OCI-LY1 (cell line): ENCODE measurements at regions not wholly inside any gene's neighbourhood (a gene's known extent, or its start where the extent isn't known, plus 50 kb on each side); places are given as distances from the start of the nearest gene placed in this dataset.

Experiments
- H2AFZ ChIP-seq: fragments of 200-600 bp; sonication (generic), shearing (Covaris generic); 2 replicates; pipeline ENCODE4 v1.6.0; 2014; ENCODE audit warnings: antibody characterized with exemption, mild to moderate bottlenecking, low read length
- H3F3A ChIP-seq: fragments of 200-600 bp; sonication (generic), shearing (Covaris generic); 2 replicates; pipeline ENCODE4 v1.6.0; 2014; ENCODE audit warnings: mild to moderate bottlenecking, antibody characterized with exemption, low read length, moderate library complexity; ENCODE audit not compliant: insufficient read depth
- H3K27ac ChIP-seq: fragments of 200-600 bp; sonication (generic); 2 replicates; pipeline ENCODE4 v1.5.1; 2014; ENCODE audit warnings: low read length, mixed run types, mild to moderate bottlenecking, low read depth; ENCODE audit not compliant: poor library complexity, severe bottlenecking
- H3K27me3 ChIP-seq: fragments of 200-600 bp; sonication (generic); 2 replicates; pipeline ENCODE4 v1.6.0; 2014; ENCODE audit warnings: antibody characterized with exemption, mild to moderate bottlenecking, low read length, moderate library complexity; ENCODE audit not compliant: insufficient read depth
- H3K36me3 ChIP-seq: fragments of 200-600 bp; sonication (generic); 2 replicates; pipeline ENCODE4 v1.6.1; 2014; ENCODE audit warnings: mild to moderate bottlenecking, antibody characterized with exemption, low read length, moderate library complexity, mixed read lengths; ENCODE audit not compliant: insufficient read depth
- H3K4me1 ChIP-seq: fragments of 200-600 bp; sonication (generic); 2 replicates; pipeline ENCODE4 v1.5.1; 2014; ENCODE audit warnings: mild to moderate bottlenecking, low read length, moderate library complexity; ENCODE audit not compliant: insufficient read depth, severe bottlenecking
- H3K4me2 ChIP-seq: fragments of 200-600 bp; sonication (generic), shearing (Covaris generic); 2 replicates; pipeline ENCODE4 v1.6.1; 2014; ENCODE audit warnings: low read length
- H3K4me3 ChIP-seq: fragments of 200-600 bp; sonication (generic); 2 replicates; pipeline ENCODE4 v1.5.1; 2014; ENCODE audit warnings: low read length, low read depth, mild to moderate bottlenecking, mixed read lengths; ENCODE audit not compliant: poor library complexity, severe bottlenecking
- H3K79me2 ChIP-seq: fragments of 200-600 bp; shearing (Covaris generic); 2 replicates; pipeline ENCODE4 v1.6.1; 2016; ENCODE audit warnings: mixed run types, low read length, mixed read lengths; ENCODE audit not compliant: insufficient read depth
- H3K9ac ChIP-seq: fragments of 200-600 bp; sonication (generic), shearing (Covaris generic); 2 replicates; pipeline ENCODE4 v1.6.1; 2014; ENCODE audit warnings: mild to moderate bottlenecking, low read length, mixed read lengths
- H3K9me2 ChIP-seq: fragments of 200-600 bp; sonication (generic), shearing (Covaris generic); 2 replicates; pipeline ENCODE4 v1.6.1; 2014; ENCODE audit warnings: low read depth, mild to moderate bottlenecking, low read length, mixed read lengths
- H3K9me3 ChIP-seq: fragments of 200-600 bp; shearing (Covaris generic); 2 replicates; pipeline ENCODE4 v1.6.1; 2014; ENCODE audit warnings: low read length, mixed read lengths
- H4K20me1 ChIP-seq: fragments of 200-600 bp; sonication (generic), shearing (Covaris generic); 2 replicates; pipeline ENCODE4 v1.6.0; 2016; ENCODE audit warnings: mild to moderate bottlenecking, low read length; ENCODE audit not compliant: insufficient read depth
- EZH2 ChIP-seq: fragments of 200-600 bp; sonication (generic), shearing (Covaris generic); IDR thresholded peaks from 2 replicates; pipeline ENCODE4 v1.8.0; 2017; ENCODE audit warnings: borderline replicate concordance, mixed run types, mild to moderate bottlenecking, antibody characterized with exemption, low read length, moderate library complexity, mixed read lengths
- TF ChIP-seq, protein P1 (sequence below): fragments of 200-600 bp; sonication (generic), shearing (Covaris generic); IDR thresholded peaks from 2 replicates; pipeline ENCODE4 v1.5.1; 2017; ENCODE audit warnings: mild to moderate bottlenecking, antibody characterized with exemption, low read length, moderate library complexity, mixed read lengths

DNA sequence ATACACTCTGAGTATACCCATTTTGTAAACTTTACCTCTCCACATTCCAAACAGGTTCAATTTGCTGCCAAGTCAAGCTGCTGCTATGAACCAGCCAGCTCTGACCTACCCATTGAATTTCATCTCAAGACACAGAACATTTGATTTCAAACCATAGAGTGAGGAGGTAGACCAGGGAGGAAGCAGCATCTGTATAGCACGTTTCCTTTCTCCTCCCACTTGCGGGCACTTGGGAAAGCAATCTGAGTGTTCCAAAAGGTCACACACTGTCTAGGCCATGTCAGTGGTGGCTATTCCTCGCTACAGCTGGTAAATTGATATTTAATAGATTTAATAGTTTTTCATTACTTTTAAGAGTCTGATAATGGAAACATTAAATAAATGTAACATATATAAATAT lies 147.8 kb upstream of the EEPD1 start:
- Histone ChIP-seq H3K27ac (no peak overlapping the region), H3K36me3 (no peaks in the 10 kb centered on the region), H3K9ac (no peak overlapping the region), H2AFZ (no peak overlapping the region), H4K20me1 (no peaks in the 10 kb centered on the region), H3K4me2 (no peak overlapping the region), H3K79me2 (no peaks in the 10 kb centered on the region), H3K9me3 (no peaks in the 10 kb centered on the region), H3K27me3 (no peaks in the 10 kb centered on the region; the same call in 1 of the 2 replicates), H3K4me3 (no peak overlapping the region), H3K9me2 (no peaks in the 10 kb centered on the region), H3F3A (no peaks in the 10 kb centered on the region), H3K4me1 (no peaks in the 10 kb centered on the region)
- no peak for TF ChIP-seq EZH2
- TF ChIP-seq, protein P1, sequence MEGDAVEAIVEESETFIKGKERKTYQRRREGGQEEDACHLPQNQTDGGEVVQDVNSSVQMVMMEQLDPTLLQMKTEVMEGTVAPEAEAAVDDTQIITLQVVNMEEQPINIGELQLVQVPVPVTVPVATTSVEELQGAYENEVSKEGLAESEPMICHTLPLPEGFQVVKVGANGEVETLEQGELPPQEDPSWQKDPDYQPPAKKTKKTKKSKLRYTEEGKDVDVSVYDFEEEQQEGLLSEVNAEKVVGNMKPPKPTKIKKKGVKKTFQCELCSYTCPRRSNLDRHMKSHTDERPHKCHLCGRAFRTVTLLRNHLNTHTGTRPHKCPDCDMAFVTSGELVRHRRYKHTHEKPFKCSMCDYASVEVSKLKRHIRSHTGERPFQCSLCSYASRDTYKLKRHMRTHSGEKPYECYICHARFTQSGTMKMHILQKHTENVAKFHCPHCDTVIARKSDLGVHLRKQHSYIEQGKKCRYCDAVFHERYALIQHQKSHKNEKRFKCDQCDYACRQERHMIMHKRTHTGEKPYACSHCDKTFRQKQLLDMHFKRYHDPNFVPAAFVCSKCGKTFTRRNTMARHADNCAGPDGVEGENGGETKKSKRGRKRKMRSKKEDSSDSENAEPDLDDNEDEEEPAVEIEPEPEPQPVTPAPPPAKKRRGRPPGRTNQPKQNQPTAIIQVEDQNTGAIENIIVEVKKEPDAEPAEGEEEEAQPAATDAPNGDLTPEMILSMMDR, result no peak

DNA sequence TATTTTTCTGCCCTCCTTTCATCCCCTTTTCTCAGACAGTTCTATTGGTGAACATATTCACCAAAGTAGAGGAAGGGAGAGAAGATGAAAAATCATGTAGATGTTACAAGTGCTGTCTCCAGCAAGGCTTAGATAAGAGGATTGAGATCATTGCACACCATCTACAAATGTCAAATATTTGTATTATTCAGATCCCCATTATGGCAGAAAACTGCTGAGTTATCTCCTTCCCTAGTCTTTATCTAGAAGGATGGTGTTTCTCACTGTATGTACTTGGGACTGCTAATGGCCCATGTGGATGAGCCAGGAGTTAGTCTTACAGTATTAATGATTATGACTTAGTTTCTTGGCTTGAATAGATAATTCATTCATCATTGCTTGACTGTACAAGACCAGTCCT lies 147.2 kb upstream of the EEPD1 start:
- H3K27ac ChIP-seq, result no peak overlapping the region
- no peak overlapping the region for H3K4me3 ChIP-seq
- H3K4me2 ChIP-seq, result no peak overlapping the region
- H3K9ac ChIP-seq, result no peak overlapping the region
- no peaks in the 10 kb centered on the region for H3K79me2 ChIP-seq
- H3K9me3 ChIP-seq, result no peaks in the 10 kb centered on the region
- H2AFZ ChIP-seq, result no peak overlapping the region
- no peak for TF ChIP-seq EZH2
- TF ChIP-seq, protein P1, result no peak
- H3K36me3 ChIP-seq, result no peaks in the 10 kb centered on the region
- H4K20me1 ChIP-seq, result no peaks in the 10 kb centered on the region
- no peaks in the 10 kb centered on the region; the same call in 1 of the 2 replicates for H3K27me3 ChIP-seq
- no peaks in the 10 kb centered on the region for H3K4me1 ChIP-seq
- H3K9me2 ChIP-seq, result no peaks in the 10 kb centered on the region
- no peaks in the 10 kb centered on the region for H3F3A ChIP-seq

DNA sequence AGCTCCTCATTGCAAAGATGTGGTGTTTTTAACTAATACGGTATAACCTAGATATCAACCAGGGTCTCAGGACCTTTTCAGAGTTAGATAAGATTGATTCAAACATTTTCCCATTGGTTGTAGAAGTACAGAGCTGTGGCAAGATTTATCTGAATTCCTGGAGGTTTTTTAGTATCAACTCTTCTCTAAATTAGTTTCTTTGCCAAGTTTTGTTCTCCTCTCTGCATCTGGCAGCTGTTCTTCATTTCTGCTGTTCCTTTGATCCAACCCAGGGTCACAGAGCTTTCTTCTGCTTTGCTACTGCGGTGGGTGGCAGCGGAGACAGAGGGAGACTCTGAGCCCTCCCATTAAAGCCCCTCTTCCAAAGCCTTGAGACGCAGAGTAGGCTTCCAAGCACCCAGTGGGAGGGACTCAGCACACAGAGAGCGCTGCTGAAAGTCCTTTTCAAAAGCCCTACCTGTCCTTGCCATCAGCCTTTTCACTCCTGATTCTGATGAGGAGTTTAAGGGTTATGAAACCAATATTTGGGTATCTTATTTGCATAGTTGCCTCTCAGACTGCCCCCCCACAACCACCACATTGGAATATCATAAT lies 146.3 kb upstream of the EEPD1 start:
- no peak overlapping the region for H2AFZ ChIP-seq
- no peaks in the 10 kb centered on the region for H3F3A ChIP-seq
- no peaks in the 10 kb centered on the region for H3K36me3 ChIP-seq
- no peaks in the 10 kb centered on the region; the same call in 1 of the 2 replicates for H3K27me3 ChIP-seq
- H3K9me3 ChIP-seq, result no peaks in the 10 kb centered on the region
- H3K4me1 ChIP-seq, result no peaks in the 10 kb centered on the region
- no peaks in the 10 kb centered on the region for H3K79me2 ChIP-seq
- H3K9me2 ChIP-seq, result no peaks in the 10 kb centered on the region
- H4K20me1 ChIP-seq, result no peaks in the 10 kb centered on the region
- TF ChIP-seq EZH2, result no peak
- TF ChIP-seq, protein P1, result no peak
- no peak overlapping the region for H3K27ac ChIP-seq
- H3K9ac ChIP-seq, result no peak overlapping the region
- no peak overlapping the region for H3K4me3 ChIP-seq
- H3K4me2 ChIP-seq, result no peak overlapping the region
